Trophoblast cell (in vitro differentiated cells and primary cell): ENCODE measurements at regions not wholly inside any gene's neighbourhood (a gene's known extent, or its start where the extent isn't known, plus 50 kb on each side); places are given as distances from the start of the nearest gene placed in this dataset.

Experiments
- DNase-seq, 2 donors: peaks; one replicate each; pipeline ENCODE4 v3.0.0-alpha.2; 2016
- H2AFZ ChIP-seq: 2 replicates; pipeline ENCODE4 v1.6.1; 2013; ENCODE audit warnings: low read length, moderate library complexity, mild to moderate bottlenecking; ENCODE audit not compliant: insufficient read depth, poor library complexity
- H2AK5ac ChIP-seq: 2 replicates; pipeline ENCODE4 v1.6.1; 2013; ENCODE audit warnings: mild to moderate bottlenecking, low read length
- H2BK120ac ChIP-seq: 2 replicates; pipeline ENCODE4 v1.6.1; 2013; ENCODE audit warnings: low read length, mild to moderate bottlenecking, moderate library complexity; ENCODE audit not compliant: insufficient read depth, poor library complexity
- H2BK12ac ChIP-seq: 2 replicates; pipeline ENCODE4 v1.6.1; 2013; ENCODE audit warnings: mild to moderate bottlenecking, low read length, moderate library complexity
- H2BK5ac ChIP-seq: 2 replicates; pipeline ENCODE4 v1.6.1; 2013; ENCODE audit warnings: low read length, low read depth, moderate library complexity, mild to moderate bottlenecking; ENCODE audit not compliant: poor library complexity
- H3K14ac ChIP-seq: 2 replicates; pipeline ENCODE4 v1.6.1; 2013; ENCODE audit warnings: mild to moderate bottlenecking, low read length
- H3K18ac ChIP-seq: 2 replicates; pipeline ENCODE4 v1.6.1; 2013; ENCODE audit warnings: mild to moderate bottlenecking, low read length
- H3K23ac ChIP-seq: 2 replicates; pipeline ENCODE4 v1.6.1; 2013; ENCODE audit warnings: low read length
- H3K27ac ChIP-seq: 2 replicates; pipeline ENCODE4 v1.5.1; 2013; ENCODE audit warnings: low read depth, mild to moderate bottlenecking, inconsistent platforms, low read length, moderate library complexity
- H3K27me3 ChIP-seq: 2 replicates; pipeline ENCODE4 v1.6.1; 2013; ENCODE audit warnings: inconsistent platforms, mild to moderate bottlenecking, low read length, moderate library complexity; ENCODE audit not compliant: insufficient read depth
- H3K36me3 ChIP-seq, 2 experiments: 1 replicate in 1 of 2; 2 replicates in 1 of 2; pipeline ENCODE4 v1.6.1; 2013; ENCODE audit warnings: low read length in 2 of 2, mild to moderate bottlenecking in 2 of 2, moderate library complexity in 1 of 2; ENCODE audit not compliant: insufficient read depth in 2 of 2, control insufficient read depth in 1 of 2
- H3K4ac ChIP-seq: 2 replicates; pipeline ENCODE4 v1.6.1; 2013; ENCODE audit warnings: low read depth, mild to moderate bottlenecking, low read length, moderate library complexity
- H3K4me1 ChIP-seq, 2 experiments: 1 replicate in 1 of 2; 2 replicates in 1 of 2; pipeline ENCODE4 v1.6.1; 2013; ENCODE audit warnings: low read length in 2 of 2, mild to moderate bottlenecking in 2 of 2, moderate library complexity in 1 of 2; ENCODE audit not compliant: insufficient read depth in 2 of 2, control insufficient read depth in 1 of 2
- H3K4me2 ChIP-seq: 2 replicates; pipeline ENCODE4 v1.6.1; 2013; ENCODE audit warnings: inconsistent platforms, mild to moderate bottlenecking, low read length, moderate library complexity
- H3K4me3 ChIP-seq: 2 replicates; pipeline ENCODE4 v1.5.1; 2013; ENCODE audit warnings: mild to moderate bottlenecking, low read depth, low read length, inconsistent platforms
- H3K79me1 ChIP-seq: one replicate; pipeline ENCODE4 v1.6.1; 2013; ENCODE audit warnings: low read length
- H3K79me2 ChIP-seq: 2 replicates; pipeline ENCODE4 v1.6.1; 2013; ENCODE audit warnings: low read length, mild to moderate bottlenecking; ENCODE audit not compliant: control insufficient read depth, insufficient read depth, poor library complexity
- H3K9ac ChIP-seq: 2 replicates; pipeline ENCODE4 v1.6.1; 2013; ENCODE audit warnings: mild to moderate bottlenecking, low read length
- H3K9me3 ChIP-seq: 2 replicates; pipeline ENCODE4 v1.6.1; 2013; ENCODE audit warnings: low read depth, mild to moderate bottlenecking, control low read depth, inconsistent platforms, low read length; ENCODE audit not compliant: insufficient read depth
- H4K12ac ChIP-seq: 2 replicates; pipeline ENCODE4 v1.6.1; 2013; ENCODE audit warnings: low read depth, mild to moderate bottlenecking, low read length, moderate library complexity
- H4K8ac ChIP-seq: 2 replicates; pipeline ENCODE4 v1.6.1; 2013; ENCODE audit warnings: low read depth, mild to moderate bottlenecking, low read length, moderate library complexity
- H4K91ac ChIP-seq: one replicate; pipeline ENCODE4 v1.6.1; 2013; ENCODE audit warnings: low read depth, mild to moderate bottlenecking, low read length, moderate library complexity
- WGBS: extraction: QIAGEN DNeasy Blood & Tissue Kit; methylation state at CpG from one replicate; pipeline ENCODE4 v1.1.7; 2013; ENCODE audit warnings: missing lambda C conversion rate; ENCODE audit not compliant: insufficient read length, insufficient coverage; ENCODE audit errors: extremely low coverage; 5-methylcytosine and 5-hydroxymethylcytosine counted together

GRCh38 chr3:59326246-59327024 is 276.6 kb upstream of the CFAP20DC start:
- Histone ChIP-seq H3K79me2 (no peaks in the 10 kb centered on the region), H3K23ac (no peak overlapping the region)
- WGBS, result no CpG with 5 or more reads among the region's 6 CpGs

GRCh38 chr3:59321881-59322540 is 272.2 kb upstream of the CFAP20DC start:
- H4K8ac ChIP-seq, result no peak overlapping the region
- no peaks in the 10 kb centered on the region for H3K27me3 ChIP-seq
- H2BK12ac ChIP-seq, result no peak overlapping the region
- H3K4me1 ChIP-seq, result peaks cover 8 to 15% of the 10 kb centered on the region in 2 experiments
- no peak overlapping the region for H3K18ac ChIP-seq
- no peaks in the 10 kb centered on the region for H3K36me3 ChIP-seq
- H2BK120ac ChIP-seq, result no peak overlapping the region
- no peaks in the 10 kb centered on the region for H3K79me2 ChIP-seq
- peaks cover 6% of the 10 kb centered on the region for H3K79me1 ChIP-seq
- no CpG with 5 or more reads among the region's 5 CpGs for WGBS
- H3K9me3 ChIP-seq, result no peaks in the 10 kb centered on the region
- H3K4ac ChIP-seq, result no peak overlapping the region
- peak in 1 of 2 donors; percentile 3 for DNase-seq
- H3K14ac ChIP-seq, result no peak overlapping the region
- H2AFZ ChIP-seq, result no peak overlapping the region
- H2BK5ac ChIP-seq, result no peak overlapping the region
- no peak overlapping the region for H3K9ac ChIP-seq
- H4K91ac ChIP-seq, result no peak overlapping the region
- no peak overlapping the region for H3K27ac ChIP-seq
- no peak overlapping the region for H3K4me3 ChIP-seq
- H3K4me2 ChIP-seq, result no peak overlapping the region
- H2AK5ac ChIP-seq, result no peak overlapping the region
- H3K23ac ChIP-seq, result no peak overlapping the region
- H4K12ac ChIP-seq, result no peak overlapping the region

More at GRCh38 chr3:59326246-59327024, 276.6 kb upstream of the CFAP20DC start:
- Histone ChIP-seq H3K27me3 (no peaks in the 10 kb centered on the region), H4K12ac (no peak overlapping the region), H3K4me3 (no peak overlapping the region), H2BK12ac (peak overlapping the region; percentile 63), H2AFZ (no peak overlapping the region), H3K79me1 (peaks cover 5% of the 10 kb centered on the region), H4K8ac (peak overlapping the region; percentile 31), H3K18ac (peak overlapping the region; percentile 83), H3K36me3 (no peaks in the 10 kb centered on the region), H3K27ac (peak overlapping the region; percentile 69), H2AK5ac (peak overlapping the region; percentile 78), H2BK5ac (peak overlapping the region; percentile 44), H4K91ac (peak overlapping the region; percentile 5), H3K9ac (peak overlapping the region; percentile 31), H3K14ac (no peak overlapping the region), H3K4me1 (peaks cover 5 to 12% of the 10 kb centered on the region in 2 experiments), H3K9me3 (no peaks in the 10 kb centered on the region), H2BK120ac (peak overlapping the region; percentile 47), H3K4me2 (peak overlapping the region; percentile 21), H3K4ac (no peak overlapping the region)
- DNase-seq, result peak in 1 of 2 donors; percentile 50

- H2BK5ac ChIP-seq, result peak overlapping the region; percentile 7
- H4K8ac ChIP-seq, result no peak overlapping the region
- no peak overlapping the region for H3K4ac ChIP-seq
- no peak for DNase-seq
- H3K18ac ChIP-seq, result no peak overlapping the region
- no peak overlapping the region for H2BK120ac ChIP-seq
- no peak overlapping the region for H4K12ac ChIP-seq
- H3K36me3 ChIP-seq, result no peaks in the 10 kb centered on the region
- no peak overlapping the region for H3K4me3 ChIP-seq
- H2AFZ ChIP-seq, result no peak overlapping the region
- no peak overlapping the region for H4K91ac ChIP-seq
- H3K27ac ChIP-seq, result peak overlapping the region; percentile 82
- peaks cover 5 to 12% of the 10 kb centered on the region in 2 experiments for H3K4me1 ChIP-seq
- H2AK5ac ChIP-seq, result no peak overlapping the region
- no peaks in the 10 kb centered on the region for H3K9me3 ChIP-seq
- no peak overlapping the region for H2BK12ac ChIP-seq
- H3K79me1 ChIP-seq, result peaks cover 6% of the 10 kb centered on the region
- no peaks in the 10 kb centered on the region for H3K27me3 ChIP-seq
- no peak overlapping the region for H3K4me2 ChIP-seq
- no peak overlapping the region for H3K23ac ChIP-seq
- no CpG with 5 or more reads among the region's 4 CpGs for WGBS
- no peak overlapping the region for H3K14ac ChIP-seq
- H3K9ac ChIP-seq, result no peak overlapping the region
- no peaks in the 10 kb centered on the region for H3K79me2 ChIP-seq
Observed at GRCh38 chr3:59320080-59320479, 270.3 kb upstream of the CFAP20DC start.

- no peak for DNase-seq
- H3K4me2 ChIP-seq, result no peak overlapping the region
- WGBS, result no CpG with 5 or more reads among the region's 4 CpGs
- H2BK120ac ChIP-seq, result no peak overlapping the region
- no peak overlapping the region for H3K14ac ChIP-seq
- H3K4me1 ChIP-seq, result peaks cover 5 to 12% of the 10 kb centered on the region in 2 experiments
- no peak overlapping the region for H2AK5ac ChIP-seq
- no peak overlapping the region for H2AFZ ChIP-seq
- no peak overlapping the region for H4K12ac ChIP-seq
- peaks cover 6% of the 10 kb centered on the region for H3K79me1 ChIP-seq
- no peak overlapping the region for H3K9ac ChIP-seq
- no peak overlapping the region for H3K18ac ChIP-seq
- H3K9me3 ChIP-seq, result no peaks in the 10 kb centered on the region
- no peaks in the 10 kb centered on the region for H3K27me3 ChIP-seq
- H3K36me3 ChIP-seq, result no peaks in the 10 kb centered on the region
- no peak overlapping the region for H2BK5ac ChIP-seq
- H3K27ac ChIP-seq, result peak overlapping the region; percentile 82
- no peak overlapping the region for H3K23ac ChIP-seq
- H3K79me2 ChIP-seq, result no peaks in the 10 kb centered on the region
- H3K4me3 ChIP-seq, result no peak overlapping the region
- no peak overlapping the region for H4K91ac ChIP-seq
- H2BK12ac ChIP-seq, result no peak overlapping the region
- no peak overlapping the region for H3K4ac ChIP-seq
- H4K8ac ChIP-seq, result no peak overlapping the region
Observed at GRCh38 chr3:59319442-59319841, 269.6 kb upstream of the CFAP20DC start.
